HepG2 (cell line): ENCODE measurements at regions not wholly inside any gene's neighbourhood (a gene's known extent, or its start where the extent isn't known, plus 50 kb on each side); places are given as distances from the start of the nearest gene placed in this dataset.

Experiments
- ATAC-seq: fragments of 200-7000 bp; cut with Tn5 transposase; 3 replicates; pipeline ENCODE4 v1.9.1; 2020; ENCODE audit warnings: mild to moderate bottlenecking, moderate library complexity
- BruUV-seq: library from RNA; stranded (reverse); fragments of 400-500 nt; replicated peaks from 2 replicates; lab custom pipeline; 2021; lab: Mats Ljungman, UMichigan
- CTCF ChIA-PET: fragments of 300-600 bp; formaldehyde crosslinking; extraction: SDS; loops from one replicate; lab custom pipeline; 2021; ENCODE audit warnings: low total read pairs, inconsistent platforms, low intra/inter-chr PET ratio; lab: Yijun Ruan, JAX
- POLR2A ChIA-PET: fragments of 350-600 bp; sonication (Branson Sonifier 250); formaldehyde crosslinking; loops from one replicate; lab custom pipeline; 2020; ENCODE audit warnings: antibody characterized with exemption, inconsistent platforms; lab: Yijun Ruan, JAX
- DNase-seq: peaks from one replicate; pipeline ENCODE4 v3.0.0-alpha.2; 2015; ENCODE audit warnings: low spot score
- FAIRE-seq: peaks from 3 replicates; lab custom pipeline; 2011; peaks lifted over from hg19 to GRCh38; lab: Jason Lieb, UNC
- H2AFZ ChIP-seq: one replicate; pipeline ENCODE4 v1.6.1; 2011; ENCODE audit warnings: low read length, inconsistent platforms
- H3K27ac ChIP-seq: fragments of 300-600 bp; 3 replicates; pipeline ENCODE4 v1.8.0; 2011; ENCODE audit warnings: mixed run types, mild to moderate bottlenecking, mixed read lengths, low read length, inconsistent platforms; ENCODE audit not compliant: insufficient read depth; ENCODE audit errors: extremely low read length
- H3K27me3 ChIP-seq, 2 experiments: fragments of 200-600 bp in 1 of 2; 2 replicates in 1 of 2; 3 replicates in 1 of 2; pipeline versions ENCODE4 v1.6.0 to v1.8.0; 2011; ENCODE audit warnings: low read length in 2 of 2, mild to moderate bottlenecking in 2 of 2, moderate library complexity in 2 of 2, inconsistent platforms in 1 of 2; ENCODE audit not compliant: insufficient read depth in 2 of 2, control insufficient read depth in 1 of 2
- H3K36me3 ChIP-seq, 2 experiments: fragments of 200-600 bp in 1 of 2; replicated peaks in 1 of 2; 2 replicates in 1 of 2; 3 replicates in 1 of 2; pipeline versions ENCODE4 v1.5.1 to v1.8.0; 2011; ENCODE audit warnings: low read length in 2 of 2, inconsistent platforms in 1 of 2; ENCODE audit not compliant: insufficient read depth in 2 of 2, control insufficient read depth in 1 of 2
- H3K4me1 ChIP-seq: 2 replicates; pipeline ENCODE4 v1.5.1; 2012; ENCODE audit warnings: low read length, inconsistent platforms; ENCODE audit not compliant: insufficient read depth
- H3K4me2 ChIP-seq: 2 replicates; pipeline ENCODE4 v1.6.0; 2011; ENCODE audit warnings: low read depth, low read length, inconsistent platforms
- H3K4me3 ChIP-seq, 3 experiments: fragments of 200-600 bp in 1 of 3; sonication (generic), shearing (Covaris generic) in 1 of 3; replicated peaks in 1 of 3; 2 replicates each; pipeline ENCODE4 v1.5.1; 2011 to 2016; ENCODE audit warnings: low read length in 3 of 3, inconsistent platforms in 2 of 3, low read depth in 2 of 3, mild to moderate bottlenecking in 2 of 3, control low read depth in 1 of 3, mixed read lengths in 1 of 3; ENCODE audit not compliant: insufficient read depth in 1 of 3
- H3K79me2 ChIP-seq: one replicate; pipeline ENCODE4 v1.6.1; 2011; ENCODE audit warnings: low read length, inconsistent platforms; ENCODE audit not compliant: insufficient read depth
- H3K9ac ChIP-seq: 2 replicates; pipeline ENCODE4 v1.6.0; 2011; ENCODE audit warnings: mild to moderate bottlenecking, low read depth, low read length, inconsistent platforms; ENCODE audit not compliant: insufficient read depth
- H3K9me3 ChIP-seq: 2 replicates; pipeline ENCODE4 v1.5.1; 2012; ENCODE audit warnings: mild to moderate bottlenecking, low read length
- H4K20me1 ChIP-seq: 2 replicates; pipeline ENCODE4 v1.6.0; 2011; ENCODE audit warnings: inconsistent platforms, mild to moderate bottlenecking, low read length, moderate library complexity; ENCODE audit not compliant: insufficient read depth
- REST ChIP-seq, 2 experiments: IDR thresholded peaks; 2 replicates each; pipeline ENCODE4 v1.6.1; 2011 to 2012; ENCODE audit warnings: low read length in 2 of 2, borderline replicate concordance in 1 of 2, low read depth in 1 of 2, mild to moderate bottlenecking in 1 of 2, moderate library complexity in 1 of 2
- ZNF646 ChIP-seq: sonication (generic); formaldehyde crosslinking; IDR thresholded peaks from 2 replicates; pipeline ENCODE4 v1.9.0; 2021; ENCODE audit warnings: mild to moderate bottlenecking, missing genetic modification reagents
- WGBS: methylation state at CpG from one replicate; pipeline ENCODE4 v1.1.6; 2017; ENCODE audit warnings: low lambda C conversion rate; 5-methylcytosine and 5-hydroxymethylcytosine counted together
- in situ Hi-C: cut with HindIII; loops from 2 replicates; pipeline ENCODE4 v1.10.0; 2017; ENCODE audit warnings: low pct_unique_long_range_greater_than_20kb; ENCODE audit not compliant: extremely low pct_ligation_motif_present
- intact Hi-C: fragments of 100-400 bp; cut with micrococcal nuclease; formaldehyde crosslinking; loops from one replicate; pipeline ENCODE4 v1.10.0; 2022; ENCODE audit not compliant: unreplicated experiment

DNA sequence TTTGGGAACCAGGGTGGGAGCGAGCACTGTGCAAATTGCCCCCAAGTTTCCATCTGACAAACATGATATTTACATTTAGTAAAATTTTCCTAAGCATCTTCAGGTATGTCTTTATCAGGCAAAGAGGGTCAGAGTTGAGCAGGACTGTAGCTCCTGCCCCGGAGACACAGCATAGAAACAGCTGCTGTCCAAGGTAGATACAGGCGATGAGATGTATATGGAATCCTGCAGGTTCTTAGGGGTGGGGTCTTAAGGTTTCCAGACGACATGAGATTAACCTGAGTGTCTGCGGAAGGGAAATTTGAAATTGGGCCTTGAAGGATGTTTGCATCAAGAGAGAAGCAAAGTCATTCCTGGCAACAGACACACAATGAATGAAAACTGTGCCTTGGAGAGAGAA is 998.8 kb downstream of the AACS start:
- POLR2A ChIA-PET: no interaction called here
- Histone ChIP-seq H3K27ac (no peak overlapping the region), H2AFZ (no peak overlapping the region), H3K79me2 (no peaks in the 10 kb centered on the region), H3K36me3 (no peaks in the 10 kb centered on the region), H4K20me1 (no peaks in the 10 kb centered on the region), H3K9me3 (no peaks in the 10 kb centered on the region), H3K9ac (no peak overlapping the region), H3K4me3 (no peak overlapping the region), H3K4me2 (no peak overlapping the region), H3K4me1 (no peaks in the 10 kb centered on the region), H3K27me3 (no peaks in the 10 kb centered on the region)
- DNase-seq (no peak), ATAC-seq (no peak), FAIRE-seq (no peak)
- WGBS: 23% methylated on average over 5 of the region's 5 CpGs
- in situ Hi-C loops (loop anchor here (10.0 kb wide), 1 partner anchor 1321 kb away; no protein-coding TSS in a partner anchor), intact Hi-C loops (no loop called here)
- TF ChIP-seq REST (IDR thresholded peaks at IDR 0.05; ENCODE audit: borderline replicate concordance in 1 of 2, low read depth in 1 of 2, low read length in 2 of 2) (peak in 1 of 2 experiments; percentile 77; a peak in 2 of 4 replicates), ZNF646 (CRISPR knock-in tag) (no peak)
- BruUV-seq: no TSS peak
- CTCF ChIA-PET: no interaction called here
